GM19239 (cell line): ENCODE measurements at regions not wholly inside any gene's neighbourhood (a gene's known extent, or its start where the extent isn't known, plus 50 kb on each side); places are given as distances from the start of the nearest gene placed in this dataset.
"Not testable (repeated sequence)": the region's sequence is repeated elsewhere in the genome, so short reads cannot be mapped to it uniquely, and the experiment has no call there.

Source experiments
- DNase-seq: peaks from one replicate; pipeline ENCODE4 v3.0.0; 2011; ENCODE audit warnings: low spot score; ENCODE audit not compliant: insufficient read length
- FAIRE-seq: peaks from 2 replicates; lab custom pipeline; 2011; peaks lifted over from hg19 to GRCh38; lab: Jason Lieb, UNC

- FAIRE-seq, result no peak
- DNase-seq, result no peak
Observed at GRCh38 chr5:125950012-125950615, 473.1 kb upstream of the GRAMD2B start.

- peak; percentile 5 for DNase-seq
- peak; percentile 80 for FAIRE-seq
Observed at GRCh38 chr5:125961150-125961549, 462.1 kb upstream of the GRAMD2B start.

GRCh38 chr5:125965577-125965976 is 457.6 kb upstream of the GRAMD2B start:
- FAIRE-seq (no peak), DNase-seq (no peak)

GRCh38 chr5:125967576-125967975 is 455.6 kb upstream of the GRAMD2B start:
- no peak for DNase-seq
- no peak for FAIRE-seq

- DNase-seq, result no peak
- no peak for FAIRE-seq
Observed at GRCh38 chr5:125969011-125969813, 454.0 kb upstream of the GRAMD2B start.

- DNase-seq, result no peak
- FAIRE-seq, result no peak
Observed at GRCh38 chr5:125969814-125970171, 453.4 kb upstream of the GRAMD2B start.

GRCh38 chr5:125970631-125971307 is 452.4 kb upstream of the GRAMD2B start:
- FAIRE-seq, result no peak

GRCh38 chr5:125972706-125973105 is 450.5 kb upstream of the GRAMD2B start:
- FAIRE-seq, result no peak

More at GRCh38 chr5:125970631-125971307, 452.4 kb upstream of the GRAMD2B start:
- no peak for DNase-seq

GRCh38 chr5:125974679-125975078 is 448.5 kb upstream of the GRAMD2B start:
- DNase-seq (no peak), FAIRE-seq (no peak)

More at GRCh38 chr5:125972706-125973105, 450.5 kb upstream of the GRAMD2B start:
- DNase-seq, result no peak

- DNase-seq (no peak), FAIRE-seq (no peak)
Observed at GRCh38 chr5:125976421-125977000, 446.7 kb upstream of the GRAMD2B start.

- DNase-seq, result no peak
Observed at GRCh38 chr5:125978015-125978414, 445.2 kb upstream of the GRAMD2B start.

GRCh38 chr5:125979636-125980035 is 443.6 kb upstream of the GRAMD2B start:
- no peak for DNase-seq
- FAIRE-seq, result no peak

More at GRCh38 chr5:125978015-125978414, 445.2 kb upstream of the GRAMD2B start:
- FAIRE-seq, result no peak

GRCh38 chr5:125981016-125981415 is 442.2 kb upstream of the GRAMD2B start:
- DNase-seq, result no peak
- FAIRE-seq, result no peak

- DNase-seq (no peak), FAIRE-seq (no peak)
Observed at GRCh38 chr5:125987677-125988255, 435.4 kb upstream of the GRAMD2B start.

- no peak for DNase-seq
- no peak for FAIRE-seq
Observed at GRCh38 chr5:125992050-125992449, 431.2 kb upstream of the GRAMD2B start.

- not testable (repeated sequence) for FAIRE-seq, DNase-seq
Observed at GRCh38 chr5:125999271-126000030, 423.8 kb upstream of the GRAMD2B start.

GRCh38 chr5:126000507-126000906 is 422.7 kb upstream of the GRAMD2B start:
- no peak for FAIRE-seq

GRCh38 chr5:126002222-126002897 is 420.8 kb upstream of the GRAMD2B start:
- DNase-seq, result no peak
- FAIRE-seq, result no peak

More at GRCh38 chr5:126000507-126000906, 422.7 kb upstream of the GRAMD2B start:
- no peak for DNase-seq

GRCh38 chr5:126003309-126003708 is 419.9 kb upstream of the GRAMD2B start:
- DNase-seq (no peak), FAIRE-seq (no peak)
